Keratinocyte (primary cell): ENCODE measurements at regions not wholly inside any gene's neighbourhood (a gene's known extent, or its start where the extent isn't known, plus 50 kb on each side); places are given as distances from the start of the nearest gene placed in this dataset.
A peak's percentile ranks its signal among the peaks of the same experiment; 100 is the strongest.

Experiments used
- DNase-seq: peaks from one replicate; pipeline ENCODE4 v3.0.0-alpha.2; 2011; ENCODE audit warnings: low read depth, missing footprints, low spot score
- FAIRE-seq: peaks from 2 replicates; lab custom pipeline; 2011; peaks lifted over from hg19 to GRCh38; lab: Jason Lieb, UNC
- H2AFZ ChIP-seq: 2 replicates; pipeline ENCODE4 v1.6.0; 2012; ENCODE audit warnings: low read length, control low read depth, inconsistent platforms; ENCODE audit not compliant: control insufficient read depth
- H3K27ac ChIP-seq: 2 replicates; pipeline ENCODE4 v1.5.1; 2011; ENCODE audit warnings: low read length; ENCODE audit not compliant: control insufficient read depth, insufficient read depth
- H3K27me3 ChIP-seq: 3 replicates; pipeline ENCODE4 v1.6.0; 2011; ENCODE audit warnings: low read length; ENCODE audit not compliant: control insufficient read depth, insufficient read depth; ENCODE audit errors: extremely low read depth
- H3K36me3 ChIP-seq, 2 experiments: 2 replicates in 1 of 2; 3 replicates in 1 of 2; pipeline ENCODE4 v1.5.1; 2011; ENCODE audit warnings: low read length in 2 of 2, mild to moderate bottlenecking in 1 of 2; ENCODE audit not compliant: control insufficient read depth in 2 of 2, insufficient read depth in 2 of 2; ENCODE audit errors: extremely low read depth in 1 of 2
- H3K4me1 ChIP-seq: 3 replicates; pipeline ENCODE4 v1.5.1; 2011; ENCODE audit warnings: low read length; ENCODE audit not compliant: control insufficient read depth, insufficient read depth; ENCODE audit errors: extremely low read depth
- H3K4me2 ChIP-seq: 3 replicates; pipeline ENCODE4 v1.6.0; 2011; ENCODE audit warnings: low read depth, low read length; ENCODE audit not compliant: control insufficient read depth, insufficient read depth; ENCODE audit errors: extremely low read depth
- H3K4me3 ChIP-seq, 3 experiments: fragments of 200-600 bp in 1 of 3; sonication (generic) in 1 of 3; 2 replicates in 2 of 3; 3 replicates in 1 of 3; pipeline ENCODE4 v1.5.1; 2011 to 2016; ENCODE audit warnings: low read length in 3 of 3, mild to moderate bottlenecking in 3 of 3, control low read depth in 2 of 3, inconsistent platforms in 1 of 3, low read depth in 1 of 3, mixed read lengths in 1 of 3, mixed run types in 1 of 3, moderate library complexity in 1 of 3; ENCODE audit not compliant: control insufficient read depth in 2 of 3, insufficient read depth in 2 of 3; ENCODE audit errors: extremely low read depth in 1 of 3
- H3K79me2 ChIP-seq: 2 replicates; pipeline ENCODE4 v1.6.0; 2012; ENCODE audit warnings: low read length; ENCODE audit not compliant: control insufficient read depth, insufficient read depth
- H3K9ac ChIP-seq: 3 replicates; pipeline ENCODE4 v1.6.0; 2011; ENCODE audit warnings: low read length; ENCODE audit not compliant: control insufficient read depth, insufficient read depth; ENCODE audit errors: extremely low read depth
- H3K9me1 ChIP-seq: 3 replicates; pipeline ENCODE4 v1.6.0; 2011; ENCODE audit warnings: low read length; ENCODE audit not compliant: control insufficient read depth, insufficient read depth; ENCODE audit errors: extremely low read depth
- H3K9me3 ChIP-seq: 2 replicates; pipeline ENCODE4 v1.5.1; 2012; ENCODE audit warnings: low read depth, low read length; ENCODE audit not compliant: control insufficient read depth
- H4K20me1 ChIP-seq: 3 replicates; pipeline ENCODE4 v1.6.0; 2011; ENCODE audit warnings: low read length; ENCODE audit not compliant: control insufficient read depth, insufficient read depth; ENCODE audit errors: extremely low read depth
- CTCF ChIP-seq, 3 experiments: IDR thresholded peaks in 1 of 3; conservative IDR thresholded peaks in 1 of 3; optimal IDR thresholded peaks in 1 of 3; 2 replicates in 2 of 3; 3 replicates in 1 of 3; pipeline versions ENCODE3 to v1.5.1; 2011; ENCODE audit warnings: low read length in 3 of 3, mild to moderate bottlenecking in 3 of 3, moderate library complexity in 2 of 3, control low read depth in 1 of 3, inconsistent platforms in 1 of 3; ENCODE audit not compliant: insufficient read depth in 2 of 3; ENCODE audit errors: extremely low read depth in 1 of 3
- EZH2 ChIP-seq: IDR thresholded peaks from one replicate; pipeline ENCODE4 v1.6.1; 2012; ENCODE audit warnings: inconsistent platforms, mild to moderate bottlenecking, low read length, moderate library complexity
- dilution Hi-C: fragments of 300-500 bp; cut with MboI; formaldehyde crosslinking; loops from one replicate; pipeline ENCODE4 v1.7.0; 2020; ENCODE audit warnings: low sequenced_read_pairs; ENCODE audit not compliant: extremely low pct_ligation_motif_present

- H3K27ac ChIP-seq, result no peak overlapping the region
Observed at GRCh38 chr15:100717596-100717995, 115.2 kb downstream of the ASB7 start.

GRCh38 chr15:100718075-100718980 is 115.9 kb downstream of the ASB7 start:
- Histone ChIP-seq H3K4me1 (peaks cover 42% of the 10 kb centered on the region), H3K79me2 (no peaks in the 10 kb centered on the region), H3K4me2 (no peak overlapping the region), H3K36me3 (no peaks in the 10 kb centered on the region), H3K27ac (no peak overlapping the region), H3K9me1 (peaks cover 3% of the 10 kb centered on the region), H3K9me3 (no peaks in the 10 kb centered on the region), H3K27me3 (no peaks in the 10 kb centered on the region), H3K4me3 (no peak overlapping the region), H2AFZ (no peak overlapping the region), H3K9ac (no peak overlapping the region), H4K20me1 (no peaks in the 10 kb centered on the region)
- no peak for TF ChIP-seq CTCF (optimal IDR thresholded peaks at IDR 0.05 in 1 of 3, IDR thresholded peaks at IDR 0.05 in 1 of 3, conservative IDR thresholded peaks at IDR 0.05 in 1 of 3; ENCODE audit: extremely low read depth in 1 of 3, insufficient read depth in 2 of 3, low read length in 3 of 3)
- TF ChIP-seq EZH2, result no peak
- FAIRE-seq (no peak), DNase-seq (no peak)
- dilution Hi-C loops, result no loop called here

More at GRCh38 chr15:100717596-100717995, 115.2 kb downstream of the ASB7 start:
- Histone ChIP-seq H2AFZ (no peak overlapping the region), H4K20me1 (no peaks in the 10 kb centered on the region), H3K4me1 (peaks cover 42% of the 10 kb centered on the region), H3K36me3 (no peaks in the 10 kb centered on the region), H3K9ac (no peak overlapping the region), H3K9me1 (peaks cover 3% of the 10 kb centered on the region), H3K9me3 (no peaks in the 10 kb centered on the region), H3K27me3 (no peaks in the 10 kb centered on the region), H3K4me2 (no peak overlapping the region), H3K4me3 (no peak overlapping the region), H3K79me2 (no peaks in the 10 kb centered on the region)
- dilution Hi-C loops, result no loop called here
- TF ChIP-seq EZH2, result no peak
- TF ChIP-seq CTCF (optimal IDR thresholded peaks at IDR 0.05 in 1 of 3, IDR thresholded peaks at IDR 0.05 in 1 of 3, conservative IDR thresholded peaks at IDR 0.05 in 1 of 3; ENCODE audit: extremely low read depth in 1 of 3, insufficient read depth in 2 of 3, low read length in 3 of 3), result no peak
- FAIRE-seq (peak; percentile 20), DNase-seq (no peak)
